Ovary (tissue), 3 donors: ENCODE measurements at regions not wholly inside any gene's neighbourhood (a gene's known extent, or its start where the extent isn't known, plus 50 kb on each side); places are given as distances from the start of the nearest gene placed in this dataset.

Experiments used
- CTCF ChIP-seq, 3 donors: fragments of 450-650 bp in 2 of 3; fragments of 200-600 bp in 1 of 3; IDR thresholded peaks; one replicate each; pipeline versions ENCODE4 v1.5.1 to v1.8.0; 2016 to 2022; ENCODE audit warnings: antibody characterized with exemption in 3 of 3, mild to moderate bottlenecking in 1 of 3
- EP300 ChIP-seq: sonication (generic); formaldehyde crosslinking; IDR thresholded peaks from one replicate; pipeline ENCODE4 v1.6.1; 2017; ENCODE audit warnings: antibody characterized with exemption
- POLR2A ChIP-seq: fragments of 450-650 bp; IDR thresholded peaks from one replicate; pipeline ENCODE4 v1.6.1; 2017; ENCODE audit warnings: antibody characterized with exemption, mild to moderate bottlenecking, moderate library complexity
- donor health status: DM: no; HTN: no; CAD: no.

GRCh38 chr7:142439739-142440138 is 181.9 kb upstream of the PRSS58 start:
- TF ChIP-seq CTCF (IDR thresholded peaks at IDR 0.05) (no peak), POLR2A (no peak), EP300 (no peak)
